ENCODE measurements at regions not wholly inside any gene's neighbourhood (a gene's known extent, or its start where the extent isn't known, plus 50 kb on each side); places are given as distances from the start of the nearest gene placed in this dataset.

DNA sequence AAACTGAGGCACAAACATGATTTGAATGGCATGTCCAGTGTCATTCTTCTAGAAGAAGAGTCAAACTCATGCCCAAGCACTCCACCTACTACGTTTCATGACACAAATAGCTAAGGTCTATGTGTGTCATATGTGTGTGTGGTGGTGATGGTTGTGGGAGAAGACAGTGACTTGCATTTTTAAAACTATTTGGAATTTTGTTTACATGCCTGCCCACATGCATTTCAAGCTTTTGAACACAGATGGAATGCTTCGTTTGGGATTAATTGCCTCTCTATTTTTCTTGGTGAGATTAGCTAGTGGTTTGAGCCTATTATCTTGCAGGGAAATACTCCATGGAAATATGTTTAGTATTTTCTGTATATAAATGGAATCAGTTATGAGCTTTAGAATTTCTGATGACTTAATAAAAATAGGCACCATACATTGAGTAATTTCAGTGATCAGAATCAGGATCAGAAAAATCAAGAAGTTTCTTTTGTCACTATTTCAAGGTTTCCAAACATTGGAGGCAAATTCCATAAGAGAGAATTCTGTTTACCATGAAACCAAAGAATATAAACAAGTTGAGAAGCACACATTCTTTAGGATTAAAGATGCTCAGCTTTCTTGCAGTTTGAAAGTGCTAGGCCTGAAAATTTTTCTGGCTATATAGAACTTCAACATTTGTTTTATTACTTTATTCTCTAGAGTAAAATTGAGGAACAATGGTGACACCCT lies 260.3 kb upstream of the SEMA6A start:
- Histone ChIP-seq H3K27ac (ENCODE audit: low read depth) (no peak overlapping the region), H4K20me1 (replicated peaks; ENCODE audit: insufficient read depth) (no peaks in the 10 kb centered on the region), H3K9me2 (ENCODE audit: insufficient read depth) (0 out of 2 replicates have a peak, but pooled peaks cover 5% of the 10 kb centered on the region), H3K36me3 (ENCODE audit: insufficient read depth) (no peaks in the 10 kb centered on the region), H3F3A (replicated peaks; ENCODE audit: low read depth) (no peaks in the 10 kb centered on the region), H3K27me3 (ENCODE audit: insufficient read depth) (no peaks in the 10 kb centered on the region), H2AFZ (no peak overlapping the region), H3K79me2 (replicated peaks; ENCODE audit: insufficient read depth) (no peaks in the 10 kb centered on the region), H3K4me2 (no peak overlapping the region), H3K4me1 (ENCODE audit: insufficient read depth) (peaks cover 10% of the 10 kb centered on the region; the same call in 1 of the 2 replicates), H3K4me3 (no peak overlapping the region)
- Mint-ChIP-seq H3K27ac (no peak overlapping the region), H3K4me3 (no peak overlapping the region), H3K36me3 (ENCODE audit: low read depth) (peaks cover 7% of the 10 kb centered on the region; the same call in 2 of the 3 replicates), H3K4me1 (peaks cover 4% of the 10 kb centered on the region; the same call in 2 of the 3 replicates), H3K9me3 (peaks cover 2% of the 10 kb centered on the region; the same call in 1 of the 3 replicates), H3K27me3 (ENCODE audit: insufficient read depth, low read depth, poor library complexity) (peaks cover 2% of the 10 kb centered on the region)
- no peak for DNase-seq (ENCODE audit: low spot score)
- ATAC-seq, result no peak
- TF ChIP-seq EZH2phosphoT487 (IDR thresholded peaks at IDR 0.05; ENCODE audit: unreplicated experiment), result no peak
- TF ChIP-seq, protein P1, sequence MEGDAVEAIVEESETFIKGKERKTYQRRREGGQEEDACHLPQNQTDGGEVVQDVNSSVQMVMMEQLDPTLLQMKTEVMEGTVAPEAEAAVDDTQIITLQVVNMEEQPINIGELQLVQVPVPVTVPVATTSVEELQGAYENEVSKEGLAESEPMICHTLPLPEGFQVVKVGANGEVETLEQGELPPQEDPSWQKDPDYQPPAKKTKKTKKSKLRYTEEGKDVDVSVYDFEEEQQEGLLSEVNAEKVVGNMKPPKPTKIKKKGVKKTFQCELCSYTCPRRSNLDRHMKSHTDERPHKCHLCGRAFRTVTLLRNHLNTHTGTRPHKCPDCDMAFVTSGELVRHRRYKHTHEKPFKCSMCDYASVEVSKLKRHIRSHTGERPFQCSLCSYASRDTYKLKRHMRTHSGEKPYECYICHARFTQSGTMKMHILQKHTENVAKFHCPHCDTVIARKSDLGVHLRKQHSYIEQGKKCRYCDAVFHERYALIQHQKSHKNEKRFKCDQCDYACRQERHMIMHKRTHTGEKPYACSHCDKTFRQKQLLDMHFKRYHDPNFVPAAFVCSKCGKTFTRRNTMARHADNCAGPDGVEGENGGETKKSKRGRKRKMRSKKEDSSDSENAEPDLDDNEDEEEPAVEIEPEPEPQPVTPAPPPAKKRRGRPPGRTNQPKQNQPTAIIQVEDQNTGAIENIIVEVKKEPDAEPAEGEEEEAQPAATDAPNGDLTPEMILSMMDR (conservative IDR thresholded peaks at IDR 0.05; ENCODE audit: low read depth in 2 of 2), result no peak
- TF ChIP-seq, protein P2, sequence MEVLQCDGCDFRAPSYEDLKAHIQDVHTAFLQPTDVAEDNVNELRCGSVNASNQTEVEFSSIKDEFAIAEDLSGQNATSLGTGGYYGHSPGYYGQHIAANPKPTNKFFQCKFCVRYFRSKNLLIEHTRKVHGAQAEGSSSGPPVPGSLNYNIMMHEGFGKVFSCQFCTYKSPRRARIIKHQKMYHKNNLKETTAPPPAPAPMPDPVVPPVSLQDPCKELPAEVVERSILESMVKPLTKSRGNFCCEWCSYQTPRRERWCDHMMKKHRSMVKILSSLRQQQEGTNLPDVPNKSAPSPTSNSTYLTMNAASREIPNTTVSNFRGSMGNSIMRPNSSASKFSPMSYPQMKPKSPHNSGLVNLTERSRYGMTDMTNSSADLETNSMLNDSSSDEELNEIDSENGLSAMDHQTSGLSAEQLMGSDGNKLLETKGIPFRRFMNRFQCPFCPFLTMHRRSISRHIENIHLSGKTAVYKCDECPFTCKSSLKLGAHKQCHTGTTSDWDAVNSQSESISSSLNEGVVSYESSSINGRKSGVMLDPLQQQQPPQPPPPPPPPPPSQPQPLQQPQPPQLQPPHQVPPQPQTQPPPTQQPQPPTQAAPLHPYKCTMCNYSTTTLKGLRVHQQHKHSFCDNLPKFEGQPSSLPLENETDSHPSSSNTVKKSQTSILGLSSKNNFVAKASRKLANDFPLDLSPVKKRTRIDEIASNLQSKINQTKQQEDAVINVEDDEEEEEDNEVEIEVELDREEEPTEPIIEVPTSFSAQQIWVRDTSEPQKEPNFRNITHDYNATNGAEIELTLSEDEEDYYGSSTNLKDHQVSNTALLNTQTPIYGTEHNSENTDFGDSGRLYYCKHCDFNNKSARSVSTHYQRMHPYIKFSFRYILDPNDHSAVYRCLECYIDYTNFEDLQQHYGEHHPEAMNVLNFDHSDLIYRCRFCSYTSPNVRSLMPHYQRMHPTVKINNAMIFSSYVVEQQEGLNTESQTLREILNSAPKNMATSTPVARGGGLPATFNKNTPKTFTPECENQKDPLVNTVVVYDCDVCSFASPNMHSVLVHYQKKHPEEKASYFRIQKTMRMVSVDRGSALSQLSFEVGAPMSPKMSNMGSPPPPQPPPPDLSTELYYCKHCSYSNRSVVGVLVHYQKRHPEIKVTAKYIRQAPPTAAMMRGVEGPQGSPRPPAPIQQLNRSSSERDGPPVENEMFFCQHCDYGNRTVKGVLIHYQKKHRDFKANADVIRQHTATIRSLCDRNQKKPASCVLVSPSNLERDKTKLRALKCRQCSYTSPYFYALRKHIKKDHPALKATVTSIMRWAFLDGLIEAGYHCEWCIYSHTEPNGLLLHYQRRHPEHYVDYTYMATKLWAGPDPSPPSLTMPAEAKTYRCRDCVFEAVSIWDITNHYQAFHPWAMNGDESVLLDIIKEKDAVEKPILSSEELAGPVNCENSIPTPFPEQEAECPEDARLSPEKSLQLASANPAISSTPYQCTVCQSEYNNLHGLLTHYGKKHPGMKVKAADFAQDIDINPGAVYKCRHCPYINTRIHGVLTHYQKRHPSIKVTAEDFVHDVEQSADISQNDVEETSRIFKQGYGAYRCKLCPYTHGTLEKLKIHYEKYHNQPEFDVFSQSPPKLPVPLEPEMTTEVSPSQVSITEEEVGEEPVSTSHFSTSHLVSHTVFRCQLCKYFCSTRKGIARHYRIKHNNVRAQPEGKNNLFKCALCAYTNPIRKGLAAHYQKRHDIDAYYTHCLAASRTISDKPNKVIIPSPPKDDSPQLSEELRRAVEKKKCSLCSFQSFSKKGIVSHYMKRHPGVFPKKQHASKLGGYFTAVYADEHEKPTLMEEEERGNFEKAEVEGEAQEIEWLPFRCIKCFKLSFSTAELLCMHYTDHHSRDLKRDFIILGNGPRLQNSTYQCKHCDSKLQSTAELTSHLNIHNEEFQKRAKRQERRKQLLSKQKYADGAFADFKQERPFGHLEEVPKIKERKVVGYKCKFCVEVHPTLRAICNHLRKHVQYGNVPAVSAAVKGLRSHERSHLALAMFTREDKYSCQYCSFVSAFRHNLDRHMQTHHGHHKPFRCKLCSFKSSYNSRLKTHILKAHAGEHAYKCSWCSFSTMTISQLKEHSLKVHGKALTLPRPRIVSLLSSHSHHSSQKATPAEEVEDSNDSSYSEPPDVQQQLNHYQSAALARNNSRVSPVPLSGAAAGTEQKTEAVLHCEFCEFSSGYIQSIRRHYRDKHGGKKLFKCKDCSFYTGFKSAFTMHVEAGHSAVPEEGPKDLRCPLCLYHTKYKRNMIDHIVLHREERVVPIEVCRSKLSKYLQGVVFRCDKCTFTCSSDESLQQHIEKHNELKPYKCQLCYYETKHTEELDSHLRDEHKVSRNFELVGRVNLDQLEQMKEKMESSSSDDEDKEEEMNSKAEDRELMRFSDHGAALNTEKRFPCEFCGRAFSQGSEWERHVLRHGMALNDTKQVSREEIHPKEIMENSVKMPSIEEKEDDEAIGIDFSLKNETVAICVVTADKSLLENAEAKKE (CRISPR knock-in tag; IDR thresholded peaks at IDR 0.05), result no peak
- TF ChIP-seq CREB1 (CRISPR knock-in tag; IDR thresholded peaks at IDR 0.05; ENCODE audit: low read depth), result no peak
- TF ChIP-seq, protein P3, sequence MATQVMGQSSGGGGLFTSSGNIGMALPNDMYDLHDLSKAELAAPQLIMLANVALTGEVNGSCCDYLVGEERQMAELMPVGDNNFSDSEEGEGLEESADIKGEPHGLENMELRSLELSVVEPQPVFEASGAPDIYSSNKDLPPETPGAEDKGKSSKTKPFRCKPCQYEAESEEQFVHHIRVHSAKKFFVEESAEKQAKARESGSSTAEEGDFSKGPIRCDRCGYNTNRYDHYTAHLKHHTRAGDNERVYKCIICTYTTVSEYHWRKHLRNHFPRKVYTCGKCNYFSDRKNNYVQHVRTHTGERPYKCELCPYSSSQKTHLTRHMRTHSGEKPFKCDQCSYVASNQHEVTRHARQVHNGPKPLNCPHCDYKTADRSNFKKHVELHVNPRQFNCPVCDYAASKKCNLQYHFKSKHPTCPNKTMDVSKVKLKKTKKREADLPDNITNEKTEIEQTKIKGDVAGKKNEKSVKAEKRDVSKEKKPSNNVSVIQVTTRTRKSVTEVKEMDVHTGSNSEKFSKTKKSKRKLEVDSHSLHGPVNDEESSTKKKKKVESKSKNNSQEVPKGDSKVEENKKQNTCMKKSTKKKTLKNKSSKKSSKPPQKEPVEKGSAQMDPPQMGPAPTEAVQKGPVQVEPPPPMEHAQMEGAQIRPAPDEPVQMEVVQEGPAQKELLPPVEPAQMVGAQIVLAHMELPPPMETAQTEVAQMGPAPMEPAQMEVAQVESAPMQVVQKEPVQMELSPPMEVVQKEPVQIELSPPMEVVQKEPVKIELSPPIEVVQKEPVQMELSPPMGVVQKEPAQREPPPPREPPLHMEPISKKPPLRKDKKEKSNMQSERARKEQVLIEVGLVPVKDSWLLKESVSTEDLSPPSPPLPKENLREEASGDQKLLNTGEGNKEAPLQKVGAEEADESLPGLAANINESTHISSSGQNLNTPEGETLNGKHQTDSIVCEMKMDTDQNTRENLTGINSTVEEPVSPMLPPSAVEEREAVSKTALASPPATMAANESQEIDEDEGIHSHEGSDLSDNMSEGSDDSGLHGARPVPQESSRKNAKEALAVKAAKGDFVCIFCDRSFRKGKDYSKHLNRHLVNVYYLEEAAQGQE (IDR thresholded peaks at IDR 0.05; ENCODE audit: unreplicated experiment), result no peak
- no peak for TF ChIP-seq STAT1 (IDR thresholded peaks at IDR 0.05; ENCODE audit: unreplicated experiment)
- no peak for TF ChIP-seq NANOG (IDR thresholded peaks at IDR 0.05; ENCODE audit: borderline replicate concordance)
- TF ChIP-seq ZNF114 (CRISPR knock-in tag; IDR thresholded peaks at IDR 0.05), result no peak
- no peak for TF ChIP-seq ZNF331 (CRISPR knock-in tag; IDR thresholded peaks at IDR 0.05; ENCODE audit: low read depth)
- TF ChIP-seq EZH2 (IDR thresholded peaks at IDR 0.05; ENCODE audit: low read depth, unreplicated experiment), result no peak
- no peak for TF ChIP-seq JUNB (IDR thresholded peaks at IDR 0.05; ENCODE audit: unreplicated experiment)
- no peak for TF ChIP-seq POLR2AphosphoS5 (IDR thresholded peaks at IDR 0.05; ENCODE audit: low read depth)
- TF ChIP-seq, protein P4, sequence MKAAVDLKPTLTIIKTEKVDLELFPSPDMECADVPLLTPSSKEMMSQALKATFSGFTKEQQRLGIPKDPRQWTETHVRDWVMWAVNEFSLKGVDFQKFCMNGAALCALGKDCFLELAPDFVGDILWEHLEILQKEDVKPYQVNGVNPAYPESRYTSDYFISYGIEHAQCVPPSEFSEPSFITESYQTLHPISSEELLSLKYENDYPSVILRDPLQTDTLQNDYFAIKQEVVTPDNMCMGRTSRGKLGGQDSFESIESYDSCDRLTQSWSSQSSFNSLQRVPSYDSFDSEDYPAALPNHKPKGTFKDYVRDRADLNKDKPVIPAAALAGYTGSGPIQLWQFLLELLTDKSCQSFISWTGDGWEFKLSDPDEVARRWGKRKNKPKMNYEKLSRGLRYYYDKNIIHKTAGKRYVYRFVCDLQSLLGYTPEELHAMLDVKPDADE (IDR thresholded peaks at IDR 0.05), result no peak

Data from GM23338 (cell line).